CD4-positive, alpha-beta T cell (primary cell): ENCODE measurements at regions not wholly inside any gene's neighbourhood (a gene's known extent, or its start where the extent isn't known, plus 50 kb on each side); places are given as distances from the start of the nearest gene placed in this dataset.

Experiments
- ATAC-seq: fragments of 200-7000 bp; cut with Tn5 transposase; one replicate; pipeline ENCODE4 v1.10.0; 2022; ENCODE audit warnings: mild to moderate bottlenecking; ENCODE audit not compliant: poor library complexity
- CTCF ChIA-PET: fragments of 350-600 bp; sonication (Branson Sonifier 250); formaldehyde crosslinking; loops from one replicate; lab custom pipeline; 2021; ENCODE audit warnings: antibody characterized with exemption, inconsistent platforms; lab: Charles Lee
- POLR2A ChIA-PET: fragments of 350-600 bp; sonication (Branson Sonifier 250); formaldehyde crosslinking; loops from one replicate; lab custom pipeline; 2021; ENCODE audit warnings: antibody characterized with exemption, inconsistent platforms; lab: Charles Lee
- DNase-seq, 14 experiments: peaks; one replicate each; pipeline ENCODE4 v3.0.0-alpha.2; 2013 to 2020; ENCODE audit warnings: mixed read lengths in 2 of 14
- H3K27ac ChIP-seq, 2 donors: one replicate each; pipeline versions ENCODE4 v1.5.1 to v1.7.0; 2013; ENCODE audit warnings: low read length in 2 of 2, low read depth in 1 of 2, mild to moderate bottlenecking in 1 of 2
- H3K27me3 ChIP-seq, 2 experiments: 1 replicate in 1 of 2; 2 replicates in 1 of 2; pipeline versions ENCODE4 v1.6.1 to v1.7.0; 2013; ENCODE audit warnings: low read length in 2 of 2, control low read depth in 1 of 2, mild to moderate bottlenecking in 1 of 2, moderate library complexity in 1 of 2; ENCODE audit not compliant: insufficient read depth in 2 of 2, control insufficient read depth in 1 of 2
- H3K36me3 ChIP-seq: one replicate; pipeline ENCODE4 v1.6.1; 2013; ENCODE audit warnings: low read length, control low read depth; ENCODE audit not compliant: insufficient read depth
- H3K4me1 ChIP-seq: one replicate; pipeline ENCODE4 v1.6.1; 2013; ENCODE audit warnings: low read length, control low read depth; ENCODE audit not compliant: insufficient read depth
- H3K4me3 ChIP-seq: one replicate; pipeline ENCODE4 v1.5.1; 2013; ENCODE audit warnings: mild to moderate bottlenecking, low read length, moderate library complexity
- H3K9me3 ChIP-seq, 2 experiments: 1 replicate in 1 of 2; 2 replicates in 1 of 2; pipeline versions ENCODE4 v1.6.1 to v1.7.0; 2013; ENCODE audit warnings: low read length in 2 of 2, mild to moderate bottlenecking in 2 of 2, control low read depth in 1 of 2, moderate library complexity in 1 of 2; ENCODE audit not compliant: control insufficient read depth in 1 of 2, insufficient read depth in 1 of 2
- H3K27ac Mint-ChIP-seq: one replicate; pipeline ENCODE4 v1.8.0; 2020; ENCODE audit warnings: mixed read lengths
- H3K27me3 Mint-ChIP-seq: one replicate; pipeline ENCODE4 v1.8.0; 2021; ENCODE audit warnings: mixed read lengths
- H3K36me3 Mint-ChIP-seq: one replicate; pipeline ENCODE4 v1.8.0; 2021; ENCODE audit warnings: low read depth, mixed read lengths
- H3K4me1 Mint-ChIP-seq: one replicate; pipeline ENCODE4 v1.8.0; 2021; ENCODE audit warnings: low read depth, mixed read lengths
- H3K4me3 Mint-ChIP-seq: one replicate; pipeline ENCODE4 v1.8.0; 2020; ENCODE audit warnings: mild to moderate bottlenecking, mixed read lengths
- H3K9me3 Mint-ChIP-seq: one replicate; pipeline ENCODE4 v1.8.0; 2020; ENCODE audit warnings: mixed read lengths
- CTCF ChIP-seq: fragments of 200-600 bp; IDR thresholded peaks from one replicate; pipeline ENCODE4 v1.8.0; 2022; ENCODE audit warnings: antibody characterized with exemption, mild to moderate bottlenecking
- intact Hi-C, 2 experiments: fragments of 100-400 bp; cut with DNase I in 1 of 2; cut with micrococcal nuclease in 1 of 2; formaldehyde crosslinking; loops; one replicate each; pipeline versions ENCODE4 v1.15.1 to v1.9.0; 2023 to 2025; cut with DNase I, micrococcal nuclease

GRCh38 chr4:13876131-13876530 lies 248.6 kb upstream of the BOD1L1 start:
- intact Hi-C loops, result no loop called here
- ATAC-seq (no peak), DNase-seq (no peak)
- Mint-ChIP-seq H3K27me3 (no peaks in the 10 kb centered on the region), H3K4me1 (no peaks in the 10 kb centered on the region), H3K9me3 (peaks cover 3% of the 10 kb centered on the region), H3K4me3 (no peak overlapping the region), H3K27ac (no peak overlapping the region), H3K36me3 (no peaks in the 10 kb centered on the region)
- no peaks in the 10 kb centered on the region for H3K27me3 ChIP-seq
- POLR2A ChIA-PET, result no interaction called here
- H3K36me3 ChIP-seq, result no peaks in the 10 kb centered on the region
- no peak for TF ChIP-seq CTCF
- no peak overlapping the region for H3K27ac ChIP-seq
- no peaks in the 10 kb centered on the region for H3K4me1 ChIP-seq
- no peak overlapping the region for H3K4me3 ChIP-seq
- CTCF ChIA-PET, result no interaction called here
- peaks cover 0 to 5% of the 10 kb centered on the region in 2 experiments for H3K9me3 ChIP-seq

- DNase-seq, result no peak
- Mint-ChIP-seq H3K4me3 (no peak overlapping the region), H3K4me1 (no peaks in the 10 kb centered on the region), H3K27me3 (no peaks in the 10 kb centered on the region), H3K27ac (no peak overlapping the region), H3K36me3 (no peaks in the 10 kb centered on the region), H3K9me3 (peaks cover 3% of the 10 kb centered on the region)
- Histone ChIP-seq H3K27me3 (no peaks in the 10 kb centered on the region), H3K36me3 (no peaks in the 10 kb centered on the region), H3K27ac (no peak overlapping the region), H3K4me1 (no peaks in the 10 kb centered on the region), H3K9me3 (peaks cover 0 to 5% of the 10 kb centered on the region in 2 experiments), H3K4me3 (no peak overlapping the region)
- intact Hi-C loops, result no loop called here
- ATAC-seq, result no peak
- POLR2A ChIA-PET, result no interaction called here
- CTCF ChIA-PET, result no interaction called here
- no peak for TF ChIP-seq CTCF
Observed at GRCh38 chr4:13876940-13877339, 249.4 kb upstream of the BOD1L1 start.

DNA sequence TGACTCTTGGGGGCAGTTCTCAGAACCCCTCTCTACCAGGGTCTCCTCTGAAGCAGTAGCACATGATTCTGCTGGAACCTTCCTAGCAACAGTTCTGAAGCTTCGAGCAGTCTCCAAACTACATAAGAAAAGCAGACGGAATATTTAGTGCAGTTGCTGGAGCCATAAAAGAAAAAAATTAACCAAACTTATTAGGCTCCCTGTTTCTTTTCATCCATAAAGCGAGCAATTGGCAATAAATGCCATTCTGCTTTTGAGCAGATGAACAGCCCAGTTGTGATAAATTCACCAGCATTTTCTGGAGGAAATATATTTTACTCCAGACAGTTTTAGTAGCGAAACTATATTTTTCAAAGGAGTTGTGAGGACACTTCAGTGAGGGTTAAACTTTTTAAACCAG lies 250.1 kb upstream of the BOD1L1 start:
- H3K36me3 Mint-ChIP-seq, result no peaks in the 10 kb centered on the region
- POLR2A ChIA-PET, result no interaction called here
- intact Hi-C loops, result no loop called here
- Histone ChIP-seq H3K9me3 (peaks cover 0 to 5% of the 10 kb centered on the region in 2 experiments), H3K36me3 (no peaks in the 10 kb centered on the region), H3K27me3 (no peaks in the 10 kb centered on the region), H3K4me1 (no peaks in the 10 kb centered on the region), H3K27ac (no peak overlapping the region), H3K4me3 (no peak overlapping the region)
- peaks cover 3% of the 10 kb centered on the region for H3K9me3 Mint-ChIP-seq
- no peak overlapping the region for H3K27ac Mint-ChIP-seq
- H3K4me1 Mint-ChIP-seq, result no peaks in the 10 kb centered on the region
- ATAC-seq (no peak), DNase-seq (no peak)
- CTCF ChIA-PET, result no interaction called here
- TF ChIP-seq CTCF, result no peak
- H3K27me3 Mint-ChIP-seq, result no peaks in the 10 kb centered on the region
- no peak overlapping the region for H3K4me3 Mint-ChIP-seq
